Esophagus (tissue), 2 donors: ENCODE measurements at regions not wholly inside any gene's neighbourhood (a gene's known extent, or its start where the extent isn't known, plus 50 kb on each side); places are given as distances from the start of the nearest gene placed in this dataset.

Experiments used
- H3K27ac ChIP-seq, 2 donors: one replicate each; pipeline ENCODE4 v1.5.1; 2013; ENCODE audit warnings: low read depth in 2 of 2, mild to moderate bottlenecking in 2 of 2, inconsistent platforms in 1 of 2, low read length in 1 of 2, moderate library complexity in 1 of 2
- H3K27me3 ChIP-seq, 2 donors: one replicate each; pipeline ENCODE4 v1.6.1; 2013; ENCODE audit warnings: low read length in 2 of 2, control low read depth in 1 of 2, mild to moderate bottlenecking in 1 of 2; ENCODE audit not compliant: insufficient read depth in 2 of 2, control insufficient read depth in 1 of 2
- H3K36me3 ChIP-seq, 2 donors: one replicate each; pipeline ENCODE4 v1.6.1; 2013; ENCODE audit warnings: low read length in 1 of 2; ENCODE audit not compliant: control insufficient read depth in 2 of 2, insufficient read depth in 2 of 2
- H3K4me1 ChIP-seq, 2 donors: one replicate each; pipeline ENCODE4 v1.6.1; 2013; ENCODE audit warnings: low read length in 1 of 2; ENCODE audit not compliant: control insufficient read depth in 2 of 2, insufficient read depth in 2 of 2
- H3K4me3 ChIP-seq, 2 donors: one replicate each; pipeline ENCODE4 v1.5.1; 2013; ENCODE audit warnings: low read length in 2 of 2, mild to moderate bottlenecking in 2 of 2, low read depth in 1 of 2, moderate library complexity in 1 of 2
- H3K9me3 ChIP-seq, 2 donors: one replicate each; pipeline ENCODE4 v1.6.1; 2013; ENCODE audit warnings: mild to moderate bottlenecking in 2 of 2, low read depth in 1 of 2, low read length in 1 of 2, moderate library complexity in 1 of 2; ENCODE audit not compliant: control insufficient read depth in 2 of 2, insufficient read depth in 1 of 2
- WGBS, 2 donors: extraction: QIAGEN DNeasy Blood & Tissue Kit; methylation state at CpG; one replicate each; pipeline ENCODE4 v1.1.7; 2013; 5-methylcytosine and 5-hydroxymethylcytosine counted together
- donor health status: healthy with polysubstance abuse.
- donor health status: Bipolar disorder and iron deficiency.

- H3K4me3 ChIP-seq = peak overlapping the region; percentile 52 to 73
- H3K27me3 ChIP-seq = no peaks in the 10 kb centered on the region
- H3K4me1 ChIP-seq = peaks cover 0 to 2% of the 10 kb centered on the region in 2 donors
- 22 to 29% methylated on average over 19 of the region's 19 CpGs for WGBS, 2 donors
- peak overlapping the region; percentile 74 to 88 for H3K27ac ChIP-seq
- no peaks in the 10 kb centered on the region for H3K9me3 ChIP-seq
- H3K36me3 ChIP-seq = no peaks in the 10 kb centered on the region
Measured at GRCh38 chr4:140252141-140252741, 98.3 kb upstream of the MAML3 start.

GRCh38 chr4:140251571-140251970 lies 97.6 kb upstream of the MAML3 start:
- 80 to 82% methylated on average over 5 of the region's 5 CpGs for WGBS, 2 donors
- Histone ChIP-seq H3K27me3 (no peaks in the 10 kb centered on the region), H3K4me3 (no peak overlapping the region), H3K9me3 (no peaks in the 10 kb centered on the region), H3K27ac (peak overlapping the region; percentile 21 to 84), H3K36me3 (no peaks in the 10 kb centered on the region), H3K4me1 (peaks cover 0 to 2% of the 10 kb centered on the region in 2 donors)

GRCh38 chr4:140250989-140251552 lies 97.1 kb upstream of the MAML3 start:
- Histone ChIP-seq H3K36me3 (no peaks in the 10 kb centered on the region), H3K27ac (peak overlapping the region in 1 of 2 donors; percentile 84)

GRCh38 chr4:140249351-140249750 lies 95.4 kb upstream of the MAML3 start:
- Histone ChIP-seq H3K27ac (no peak overlapping the region), H3K4me3 (no peak overlapping the region), H3K27me3 (no peaks in the 10 kb centered on the region), H3K36me3 (no peaks in the 10 kb centered on the region), H3K4me1 (peaks cover 0 to 2% of the 10 kb centered on the region in 2 donors), H3K9me3 (no peaks in the 10 kb centered on the region)
- 75 to 76% methylated on average over 4 of the region's 4 CpGs for WGBS, 2 donors

More at GRCh38 chr4:140250989-140251552, 97.1 kb upstream of the MAML3 start:
- 88 to 94% methylated on average over 4 of the region's 4 CpGs for WGBS, 2 donors
- Histone ChIP-seq H3K9me3 (no peaks in the 10 kb centered on the region), H3K4me1 (peaks cover 0 to 2% of the 10 kb centered on the region in 2 donors), H3K4me3 (no peak overlapping the region), H3K27me3 (no peaks in the 10 kb centered on the region)

GRCh38 chr4:140247237-140247636 lies 93.3 kb upstream of the MAML3 start:
- no peak overlapping the region for H3K27ac ChIP-seq
- peaks cover 0 to 6% of the 10 kb centered on the region in 2 donors for H3K4me1 ChIP-seq
- no peaks in the 10 kb centered on the region for H3K9me3 ChIP-seq
- no peak overlapping the region for H3K4me3 ChIP-seq
- 70 to 81% methylated on average over 2 of the region's 2 CpGs for WGBS, 2 donors
- H3K27me3 ChIP-seq = no peaks in the 10 kb centered on the region
- H3K36me3 ChIP-seq = no peaks in the 10 kb centered on the region

- Histone ChIP-seq H3K27me3 (no peaks in the 10 kb centered on the region), H3K4me1 (peaks cover 0 to 4% of the 10 kb centered on the region in 2 donors), H3K36me3 (no peaks in the 10 kb centered on the region), H3K4me3 (no peak overlapping the region), H3K27ac (no peak overlapping the region), H3K9me3 (no peaks in the 10 kb centered on the region)
- 92% methylated on average over 3 of the region's 3 CpGs for WGBS, 2 donors
Measured at GRCh38 chr4:140246216-140246615, 92.2 kb upstream of the MAML3 start.

GRCh38 chr4:140244328-140244727 lies 90.3 kb upstream of the MAML3 start:
- Histone ChIP-seq H3K36me3 (no peaks in the 10 kb centered on the region), H3K4me1 (peaks cover 0 to 4% of the 10 kb centered on the region in 2 donors), H3K27ac (no peak overlapping the region), H3K27me3 (no peaks in the 10 kb centered on the region), H3K9me3 (no peaks in the 10 kb centered on the region), H3K4me3 (no peak overlapping the region)
- WGBS, 2 donors = 96 to 99% methylated on average over 1 of the region's 1 CpG

- H3K4me3 ChIP-seq = no peak overlapping the region
- no peaks in the 10 kb centered on the region for H3K27me3 ChIP-seq
- WGBS, 2 donors = 24 to 25% methylated on average over 7 of the region's 7 CpGs
- no peaks in the 10 kb centered on the region for H3K36me3 ChIP-seq
- peak overlapping the region; percentile 55 to 58 for H3K27ac ChIP-seq
- H3K4me1 ChIP-seq = peaks cover 0 to 8% of the 10 kb centered on the region in 2 donors
- H3K9me3 ChIP-seq = no peaks in the 10 kb centered on the region
Measured at GRCh38 chr4:140243278-140243753, 89.3 kb upstream of the MAML3 start.

GRCh38 chr4:140242357-140243277 lies 88.6 kb upstream of the MAML3 start:
- Histone ChIP-seq H3K36me3 (no peaks in the 10 kb centered on the region), H3K27ac (peak overlapping the region; percentile 55 to 63), H3K4me3 (no peak overlapping the region), H3K27me3 (no peaks in the 10 kb centered on the region), H3K9me3 (no peaks in the 10 kb centered on the region), H3K4me1 (peaks cover 3 to 8% of the 10 kb centered on the region in 2 donors)
- 73 to 75% methylated on average over 8 of the region's 8 CpGs for WGBS, 2 donors
